ENCODE measurements at regions not wholly inside any gene's neighbourhood (a gene's known extent, or its start where the extent isn't known, plus 50 kb on each side); places are given as distances from the start of the nearest gene placed in this dataset.

DNA sequence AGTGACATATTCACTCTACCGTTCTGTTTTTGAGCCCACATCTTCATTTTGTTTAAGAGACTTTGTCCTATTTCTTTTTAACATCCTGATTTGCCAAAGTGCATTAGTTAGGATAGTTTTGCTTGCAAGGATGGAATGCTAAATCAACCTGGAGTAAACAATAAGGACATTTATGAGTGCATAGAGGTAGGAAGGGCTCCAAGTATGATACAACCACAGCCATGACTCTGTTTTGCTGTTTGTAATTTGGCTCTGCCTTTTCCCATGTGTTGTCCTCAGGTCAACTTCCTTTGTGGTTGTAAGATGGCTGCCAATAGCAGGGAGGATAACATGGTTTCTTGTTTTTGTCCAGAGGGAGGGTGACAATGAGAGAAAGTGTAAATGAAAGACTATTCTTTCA lies 66.4 kb upstream of the GOLIM4 start:
- TF ChIP-seq YY1 (IDR thresholded peaks at IDR 0.05; ENCODE audit: low read depth) (no peak), RAD21 (IDR thresholded peaks at IDR 0.05; ENCODE audit: low read depth) (no peak)
